OCI-LY7 (cell line): ENCODE measurements at regions not wholly inside any gene's neighbourhood (a gene's known extent, or its start where the extent isn't known, plus 50 kb on each side); places are given as distances from the start of the nearest gene placed in this dataset.

Experiments
- BruUV-seq: library from RNA; stranded (reverse); fragments of 400-500 nt; replicated peaks from 2 replicates; lab custom pipeline; 2021; lab: Mats Ljungman, UMichigan
- CTCF ChIA-PET: fragments of 300-600 bp; sonication (Branson Sonifier 250); formaldehyde crosslinking; loops from one replicate; lab custom pipeline; 2022; ENCODE audit warnings: antibody characterized with exemption; ENCODE audit not compliant: unreplicated experiment; lab: Charles Lee
- POLR2A ChIA-PET: fragments of 300-600 bp; sonication (Branson Sonifier 250); formaldehyde crosslinking; loops from one replicate; lab custom pipeline; 2022; ENCODE audit warnings: antibody characterized with exemption; lab: Charles Lee
- DNase-seq: peaks from one replicate; pipeline ENCODE4 v3.0.0-alpha.2; 2015; ENCODE audit warnings: low spot score
- H2AFZ ChIP-seq: fragments of 200-600 bp; sonication (generic), shearing (Covaris generic); 2 replicates; pipeline ENCODE4 v1.6.1; 2014; ENCODE audit warnings: mild to moderate bottlenecking, antibody characterized with exemption, low read length, moderate library complexity
- H3K27ac ChIP-seq: fragments of 200-600 bp; sonication (generic); 2 replicates; pipeline ENCODE4 v1.5.1; 2014; ENCODE audit warnings: mixed run types, low read depth, mild to moderate bottlenecking, moderate library complexity, low read length, inconsistent platforms; ENCODE audit not compliant: poor library complexity, severe bottlenecking
- H3K36me3 ChIP-seq: fragments of 200-600 bp; sonication (generic); 2 replicates; pipeline ENCODE4 v1.6.1; 2014; ENCODE audit warnings: mild to moderate bottlenecking, antibody characterized with exemption, low read length, moderate library complexity, mixed read lengths; ENCODE audit not compliant: insufficient read depth
- H3K4me1 ChIP-seq: fragments of 200-600 bp; sonication (generic); 2 replicates; pipeline ENCODE4 v1.5.1; 2014; ENCODE audit warnings: mild to moderate bottlenecking, low read length; ENCODE audit not compliant: insufficient read depth, poor library complexity, severe bottlenecking
- H3K4me2 ChIP-seq: fragments of 200-600 bp; sonication (generic); 2 replicates; pipeline ENCODE4 v1.6.1; 2014; ENCODE audit warnings: mild to moderate bottlenecking, low read length
- H3K4me3 ChIP-seq: fragments of 200-600 bp; sonication (generic); 2 replicates; pipeline ENCODE4 v1.5.1; 2014; ENCODE audit warnings: mild to moderate bottlenecking, low read depth, low read length; ENCODE audit not compliant: poor library complexity, severe bottlenecking
- H3K79me2 ChIP-seq: fragments of 200-600 bp; sonication (generic); 2 replicates; pipeline ENCODE4 v1.6.1; 2016; ENCODE audit warnings: low read depth, mild to moderate bottlenecking, low read length, moderate library complexity, mixed read lengths; ENCODE audit not compliant: insufficient read depth
- H3K9me2 ChIP-seq: fragments of 200-600 bp; sonication (generic); 2 replicates; pipeline ENCODE4 v1.6.1; 2016; ENCODE audit warnings: mild to moderate bottlenecking, low read length, mixed read lengths; ENCODE audit not compliant: insufficient read depth
- H3K9me3 ChIP-seq: fragments of 200-600 bp; sonication (generic); 2 replicates; pipeline ENCODE4 v1.6.1; 2014; ENCODE audit warnings: mild to moderate bottlenecking, mixed run types, low read length, mixed read lengths
- H4K20me1 ChIP-seq: fragments of 200-600 bp; sonication (generic); 2 replicates; pipeline ENCODE4 v1.6.1; 2014; ENCODE audit warnings: mild to moderate bottlenecking, antibody characterized with exemption, low read length, moderate library complexity, mixed read lengths; ENCODE audit not compliant: insufficient read depth
- EZH2phosphoT487 ChIP-seq: fragments of 200-600 bp; sonication (generic); IDR thresholded peaks from 2 replicates; pipeline ENCODE4 v1.6.1; 2018; ENCODE audit warnings: low read depth, borderline replicate concordance, mild to moderate bottlenecking, mixed run types, antibody characterized with exemption, low read length, moderate library complexity, mixed read lengths
- intact Hi-C: fragments of 100-400 bp; cut with micrococcal nuclease; formaldehyde crosslinking; loops from one replicate; pipeline ENCODE4 v1.10.0; 2022; ENCODE audit not compliant: unreplicated experiment
- TF ChIP-seq, protein P1 (sequence below): fragments of 200-600 bp; sonication (generic); conservative IDR thresholded peaks from 2 replicates; pipeline ENCODE4 v1.5.1; 2014; ENCODE audit warnings: mild to moderate bottlenecking, antibody characterized with exemption, low read length, moderate library complexity, mixed read lengths

DNA sequence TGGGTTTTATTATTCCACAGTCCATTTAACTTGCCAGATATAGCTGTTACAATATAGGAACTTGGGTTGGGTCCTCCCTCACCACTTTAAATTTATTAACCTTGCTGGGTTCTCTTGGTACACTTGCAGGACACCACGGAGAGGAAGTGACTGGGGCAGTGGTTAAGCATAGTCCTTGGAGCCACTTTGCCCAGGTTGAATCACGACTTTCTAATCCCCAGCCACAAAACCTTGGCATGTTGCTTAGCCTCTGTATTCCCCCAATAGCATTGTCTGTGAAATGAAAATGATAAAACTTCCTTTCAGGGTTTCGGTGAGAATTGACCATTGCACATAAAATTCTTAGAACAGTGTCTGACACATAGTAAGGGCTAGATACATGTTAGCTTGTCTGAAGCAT is 221.2 kb downstream of the IRS1 start:
- no TSS peak for BruUV-seq
- Histone ChIP-seq H2AFZ (no peak overlapping the region), H3K79me2 (no peaks in the 10 kb centered on the region), H4K20me1 (no peaks in the 10 kb centered on the region), H3K9me2 (no peaks in the 10 kb centered on the region), H3K27ac (no peak overlapping the region), H3K36me3 (no peaks in the 10 kb centered on the region), H3K4me1 (no peaks in the 10 kb centered on the region), H3K4me2 (no peak overlapping the region), H3K9me3 (no peaks in the 10 kb centered on the region), H3K4me3 (no peak overlapping the region)
- ChIA-PET POLR2A (no interaction called here), CTCF (no interaction called here)
- intact Hi-C loops: no loop called here
- DNase-seq: no peak
- TF ChIP-seq, protein P1, sequence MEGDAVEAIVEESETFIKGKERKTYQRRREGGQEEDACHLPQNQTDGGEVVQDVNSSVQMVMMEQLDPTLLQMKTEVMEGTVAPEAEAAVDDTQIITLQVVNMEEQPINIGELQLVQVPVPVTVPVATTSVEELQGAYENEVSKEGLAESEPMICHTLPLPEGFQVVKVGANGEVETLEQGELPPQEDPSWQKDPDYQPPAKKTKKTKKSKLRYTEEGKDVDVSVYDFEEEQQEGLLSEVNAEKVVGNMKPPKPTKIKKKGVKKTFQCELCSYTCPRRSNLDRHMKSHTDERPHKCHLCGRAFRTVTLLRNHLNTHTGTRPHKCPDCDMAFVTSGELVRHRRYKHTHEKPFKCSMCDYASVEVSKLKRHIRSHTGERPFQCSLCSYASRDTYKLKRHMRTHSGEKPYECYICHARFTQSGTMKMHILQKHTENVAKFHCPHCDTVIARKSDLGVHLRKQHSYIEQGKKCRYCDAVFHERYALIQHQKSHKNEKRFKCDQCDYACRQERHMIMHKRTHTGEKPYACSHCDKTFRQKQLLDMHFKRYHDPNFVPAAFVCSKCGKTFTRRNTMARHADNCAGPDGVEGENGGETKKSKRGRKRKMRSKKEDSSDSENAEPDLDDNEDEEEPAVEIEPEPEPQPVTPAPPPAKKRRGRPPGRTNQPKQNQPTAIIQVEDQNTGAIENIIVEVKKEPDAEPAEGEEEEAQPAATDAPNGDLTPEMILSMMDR: no peak
- no peak for TF ChIP-seq EZH2phosphoT487

DNA sequence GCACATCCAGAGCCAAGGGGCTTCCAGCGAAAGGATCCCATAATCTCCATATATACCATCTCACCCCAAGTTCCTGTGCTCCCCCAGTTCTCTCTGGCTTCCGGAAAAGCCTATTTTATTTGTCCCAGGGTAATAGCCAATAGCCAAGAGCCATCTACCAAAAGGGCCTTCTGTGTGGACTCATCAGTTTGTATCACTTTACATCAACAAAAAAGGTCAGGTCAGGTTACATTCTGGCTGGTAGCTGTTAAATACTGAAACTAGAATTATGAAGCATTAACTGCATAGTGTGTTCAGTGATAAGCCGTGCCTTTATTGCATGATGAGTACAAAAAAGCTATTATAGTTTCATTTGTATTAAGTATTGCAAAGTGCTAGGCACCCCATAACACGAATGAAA is 223.7 kb downstream of the IRS1 start:
- no peak overlapping the region for H3K27ac ChIP-seq
- no TSS peak for BruUV-seq
- no peaks in the 10 kb centered on the region for H3K79me2 ChIP-seq
- H3K4me1 ChIP-seq: no peaks in the 10 kb centered on the region
- H2AFZ ChIP-seq: no peak overlapping the region
- intact Hi-C loops: no loop called here
- no peak overlapping the region for H3K4me3 ChIP-seq
- no peaks in the 10 kb centered on the region for H3K36me3 ChIP-seq
- CTCF ChIA-PET: no interaction called here
- no peak overlapping the region for H3K4me2 ChIP-seq
- POLR2A ChIA-PET: no interaction called here
- no peak for DNase-seq
- no peaks in the 10 kb centered on the region for H3K9me3 ChIP-seq
- no peaks in the 10 kb centered on the region for H4K20me1 ChIP-seq
- H3K9me2 ChIP-seq: no peaks in the 10 kb centered on the region
- TF ChIP-seq, protein P1: no peak
- no peak for TF ChIP-seq EZH2phosphoT487

- Histone ChIP-seq H3K4me1 (no peaks in the 10 kb centered on the region), H3K4me2 (no peak overlapping the region), H3K4me3 (no peak overlapping the region), H3K9me2 (no peaks in the 10 kb centered on the region), H3K9me3 (no peaks in the 10 kb centered on the region), H3K36me3 (no peaks in the 10 kb centered on the region), H2AFZ (no peak overlapping the region), H4K20me1 (no peaks in the 10 kb centered on the region), H3K79me2 (no peaks in the 10 kb centered on the region), H3K27ac (no peak overlapping the region)
- CTCF ChIA-PET: no interaction called here
- POLR2A ChIA-PET: interaction anchor here (0.6 kb wide), 1 partner anchor 53 kb away, joined by 6 read pairs; no protein-coding TSS in a partner anchor
- no peak for DNase-seq
- no TSS peak for BruUV-seq
- intact Hi-C loops: no loop called here
- TF ChIP-seq EZH2phosphoT487: no peak
- TF ChIP-seq, protein P1: no peak
These were observed 226.5 kb downstream of the IRS1 start for GRCh38 chr2:226573158-226573557.
